ENCODE measurements at regions not wholly inside any gene's neighbourhood (a gene's known extent, or its start where the extent isn't known, plus 50 kb on each side); places are given as distances from the start of the nearest gene placed in this dataset.
"Not testable (repeated sequence)": the region's sequence is repeated elsewhere in the genome, so short reads cannot be mapped to it uniquely, and the experiment has no call there.

DNA sequence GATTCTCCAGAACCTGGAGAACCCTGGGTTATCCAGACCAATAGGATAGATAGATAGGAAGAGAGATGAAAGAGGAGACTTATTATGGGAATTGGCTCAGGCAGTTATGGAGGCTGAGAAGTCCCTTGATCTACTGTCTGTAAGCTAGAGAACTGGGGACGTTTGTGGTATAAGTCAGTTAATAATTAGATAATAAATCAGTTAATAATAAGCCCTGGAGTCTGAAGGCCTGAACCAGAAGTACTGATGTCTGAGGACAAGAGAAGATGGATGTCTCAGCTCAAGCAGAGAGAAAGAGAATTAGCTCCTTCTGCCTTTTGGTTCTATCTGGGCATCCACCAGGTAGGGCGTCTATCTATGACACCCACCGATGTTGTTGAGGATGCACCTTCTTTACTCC lies 72.9 kb upstream of the SLC22A23 start:
- Histone ChIP-seq H3K36me3 (replicated peaks; ENCODE audit: control insufficient read depth, insufficient read depth, low read length) (no peaks in the 10 kb centered on the region), H3K4me3 (ENCODE audit: insufficient read depth, low read depth, low read length) (no peak overlapping the region), H3K27me3 (ENCODE audit: control insufficient read depth, insufficient read depth, low read length) (peaks cover 2% of the 10 kb centered on the region; the same call in 1 of the 2 replicates)
- DNase-seq, result no peak

DNA sequence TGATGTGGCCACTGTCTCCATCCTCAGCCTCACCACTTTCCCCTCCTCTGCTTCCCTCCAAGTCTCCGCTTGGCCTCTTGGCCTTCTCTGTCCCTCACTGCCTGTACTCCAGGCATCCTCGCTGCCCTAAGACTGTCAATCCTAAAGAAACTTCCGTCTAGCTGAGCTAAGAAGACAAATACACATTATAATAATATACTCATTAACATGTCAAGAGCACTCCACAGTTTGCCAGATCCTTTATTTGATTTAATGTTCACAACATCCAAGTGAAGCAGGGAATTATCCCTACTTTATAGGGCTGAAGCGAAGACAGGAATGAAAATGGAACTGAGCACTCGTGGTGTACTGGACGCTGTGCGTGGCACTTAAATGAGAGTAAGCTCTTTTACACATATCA lies 72.4 kb upstream of the SLC22A23 start:
- DNase-seq, result no peak
- Histone ChIP-seq H3K4me3 (ENCODE audit: insufficient read depth, low read depth, low read length) (no peak overlapping the region), H3K36me3 (replicated peaks; ENCODE audit: control insufficient read depth, insufficient read depth, low read length) (no peaks in the 10 kb centered on the region), H3K27me3 (ENCODE audit: control insufficient read depth, insufficient read depth, low read length) (peaks cover 2% of the 10 kb centered on the region; the same call in 1 of the 2 replicates)

DNA sequence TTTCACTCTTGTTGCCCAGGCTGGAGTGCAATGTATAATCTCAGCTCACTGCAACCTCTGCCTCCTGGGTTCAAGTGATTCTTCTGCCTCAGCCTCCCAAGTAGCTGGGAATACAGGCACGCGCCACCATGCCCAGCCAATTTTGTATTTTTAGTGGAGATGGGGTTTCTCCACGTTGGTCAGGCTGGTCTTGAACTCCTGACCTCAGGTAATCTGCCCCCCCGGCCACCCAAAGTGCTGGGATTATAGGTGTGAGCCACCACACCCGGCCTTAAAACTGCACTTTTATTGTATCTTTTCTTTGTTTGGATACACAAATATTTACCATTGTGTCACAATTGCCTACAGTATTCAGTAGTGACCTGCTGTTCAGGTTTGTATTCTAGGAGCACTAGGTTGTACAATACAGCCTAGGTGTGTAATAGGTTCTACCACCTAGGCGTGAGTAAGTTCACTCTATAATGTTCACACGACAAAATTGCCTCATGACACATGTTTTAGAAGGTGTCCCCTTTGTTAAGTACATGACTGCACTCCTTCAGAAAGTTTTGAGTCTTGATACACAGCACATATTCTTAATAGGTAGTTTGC lies 71.3 kb upstream of the SLC22A23 start:
- H3K4me3 ChIP-seq (ENCODE audit: insufficient read depth, low read depth, low read length); H3K27me3 ChIP-seq (ENCODE audit: control insufficient read depth, insufficient read depth, low read length); H3K36me3 ChIP-seq (replicated peaks; ENCODE audit: control insufficient read depth, insufficient read depth, low read length); DNase-seq: not testable (repeated sequence)

GRCh38 chr6:3527651-3527977 lies 70.8 kb upstream of the SLC22A23 start:
- H3K36me3 ChIP-seq (replicated peaks; ENCODE audit: control insufficient read depth, insufficient read depth, low read length), result no peaks in the 10 kb centered on the region
- peaks cover 2% of the 10 kb centered on the region; the same call in 1 of the 2 replicates for H3K27me3 ChIP-seq (ENCODE audit: control insufficient read depth, insufficient read depth, low read length)
- no peak for DNase-seq
- H3K4me3 ChIP-seq (ENCODE audit: insufficient read depth, low read depth, low read length), result no peak overlapping the region

DNA sequence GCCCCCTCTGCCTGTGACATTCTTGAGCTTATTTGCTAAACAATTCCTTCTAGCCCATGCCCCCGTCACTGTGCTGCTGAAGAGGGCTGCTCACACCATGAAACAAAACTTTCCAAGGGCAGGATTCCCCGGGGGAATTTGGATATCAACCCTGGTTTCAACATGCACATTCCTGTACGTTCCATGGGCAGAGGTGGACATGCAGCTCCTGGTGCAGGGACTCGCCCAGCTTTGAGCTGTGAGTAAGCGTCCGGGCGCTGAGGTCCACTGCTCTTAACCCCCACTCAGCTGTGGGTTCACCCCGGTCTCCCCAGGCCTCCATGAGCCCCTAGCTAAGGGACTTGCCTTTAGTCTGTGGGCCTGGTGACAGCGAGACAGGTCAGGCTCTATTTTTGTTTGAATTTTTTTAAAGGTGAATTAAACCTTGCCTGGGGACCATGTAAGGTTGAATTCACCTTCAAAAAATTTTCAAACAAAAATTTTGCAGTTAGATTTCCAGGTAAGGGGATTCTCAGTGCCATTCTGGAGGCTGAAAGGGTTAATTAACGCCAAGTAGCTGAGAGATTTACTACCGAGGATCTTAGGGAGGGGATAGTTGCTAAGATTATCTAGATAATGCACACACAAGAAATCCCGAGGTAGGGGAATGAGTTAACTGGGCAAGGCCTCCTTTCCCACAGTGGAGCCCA lies 70.3 kb upstream of the SLC22A23 start:
- H3K27me3 ChIP-seq (ENCODE audit: control insufficient read depth, insufficient read depth, low read length), result peaks cover 2% of the 10 kb centered on the region; the same call in 1 of the 2 replicates
- DNase-seq, result no peak
- no peaks in the 10 kb centered on the region for H3K36me3 ChIP-seq (replicated peaks; ENCODE audit: control insufficient read depth, insufficient read depth, low read length)
- no peak overlapping the region for H3K4me3 ChIP-seq (ENCODE audit: insufficient read depth, low read depth, low read length)

GRCh38 chr6:3525915-3526314 lies 69.1 kb upstream of the SLC22A23 start:
- no peak overlapping the region for H3K4me3 ChIP-seq (ENCODE audit: insufficient read depth, low read depth, low read length)
- no peaks in the 10 kb centered on the region for H3K36me3 ChIP-seq (replicated peaks; ENCODE audit: control insufficient read depth, insufficient read depth, low read length)
- H3K27me3 ChIP-seq (ENCODE audit: control insufficient read depth, insufficient read depth, low read length), result no peaks in the 10 kb centered on the region
- DNase-seq, result no peak

DNA sequence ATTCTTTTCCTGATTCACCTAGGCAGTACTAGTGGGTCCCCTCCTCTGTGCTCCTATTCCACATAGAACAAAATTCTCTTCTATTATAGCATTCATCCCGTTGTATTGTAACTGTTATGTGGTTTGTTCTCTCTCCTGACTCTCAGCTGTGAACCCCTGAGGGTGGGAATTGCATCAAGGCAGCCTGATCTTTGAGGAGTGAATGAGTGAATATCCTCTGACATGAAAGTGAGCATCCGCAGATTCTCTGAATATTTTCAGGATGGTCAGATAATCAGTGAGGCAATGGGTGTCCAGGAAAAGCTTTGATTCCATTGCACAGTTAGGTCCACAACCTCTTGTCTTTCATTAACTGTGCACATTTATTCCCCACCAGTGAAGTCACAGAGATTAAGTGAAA lies 67.6 kb upstream of the SLC22A23 start:
- no peak overlapping the region for H3K4me3 ChIP-seq (ENCODE audit: insufficient read depth, low read depth, low read length)
- no peaks in the 10 kb centered on the region for H3K27me3 ChIP-seq (ENCODE audit: control insufficient read depth, insufficient read depth, low read length)
- H3K36me3 ChIP-seq (replicated peaks; ENCODE audit: control insufficient read depth, insufficient read depth, low read length), result no peaks in the 10 kb centered on the region
- DNase-seq, result no peak

DNA sequence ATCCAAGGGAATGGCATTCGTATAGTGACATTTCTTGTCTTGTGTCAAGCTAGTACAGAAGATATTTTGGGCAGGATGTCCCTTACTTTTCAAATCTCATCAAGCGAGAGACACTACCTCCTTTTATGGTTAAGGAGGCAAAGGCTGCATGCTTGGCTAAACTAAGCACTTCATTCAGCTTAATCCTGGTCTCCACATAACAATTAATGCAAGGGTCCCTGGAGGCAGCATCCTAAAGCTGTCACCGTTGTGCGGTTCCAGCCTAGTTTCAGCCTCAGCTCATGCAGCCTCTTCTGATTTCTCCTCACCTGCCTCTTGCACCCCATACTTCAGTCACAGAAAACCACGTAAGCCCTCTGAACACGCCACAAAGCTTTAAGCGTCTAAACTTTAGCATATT lies 67.1 kb upstream of the SLC22A23 start:
- Histone ChIP-seq H3K4me3 (ENCODE audit: insufficient read depth, low read depth, low read length) (no peak overlapping the region), H3K36me3 (replicated peaks; ENCODE audit: control insufficient read depth, insufficient read depth, low read length) (no peaks in the 10 kb centered on the region), H3K27me3 (ENCODE audit: control insufficient read depth, insufficient read depth, low read length) (0 out of 2 replicates have a peak, but pooled peaks cover 1% of the 10 kb centered on the region)
- DNase-seq, result no peak

DNA sequence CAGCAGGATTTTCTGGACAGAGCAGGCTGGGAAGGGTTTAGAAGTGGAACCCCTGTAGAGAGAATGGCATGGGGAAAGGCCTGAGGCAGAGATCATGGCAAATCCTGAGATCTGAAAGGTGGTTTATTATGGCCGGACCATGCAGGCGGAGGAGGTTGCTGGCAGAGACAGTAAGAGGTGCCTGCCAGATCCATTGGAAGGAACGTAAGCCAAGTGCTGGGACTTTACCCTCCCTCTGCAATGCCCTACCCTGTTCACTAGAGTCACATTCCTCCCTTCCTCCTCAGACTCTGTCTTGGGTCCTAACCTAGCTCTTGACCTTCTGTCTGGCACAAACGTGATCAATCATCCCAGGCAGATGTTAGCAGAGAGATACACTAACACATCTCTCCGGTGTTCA lies 66.4 kb upstream of the SLC22A23 start:
- DNase-seq, result no peak

GRCh38 chr6:3522561-3523260 lies 65.9 kb upstream of the SLC22A23 start:
- no peaks in the 10 kb centered on the region for H3K36me3 ChIP-seq (replicated peaks; ENCODE audit: control insufficient read depth, insufficient read depth, low read length)
- no peak overlapping the region for H3K4me3 ChIP-seq (ENCODE audit: insufficient read depth, low read depth, low read length)
- no peak for DNase-seq
- H3K27me3 ChIP-seq (ENCODE audit: control insufficient read depth, insufficient read depth, low read length), result peaks cover 1% of the 10 kb centered on the region; the same call in 1 of the 2 replicates

More for the DNA sequence above, 66.4 kb upstream of the SLC22A23 start:
- Histone ChIP-seq H3K27me3 (ENCODE audit: control insufficient read depth, insufficient read depth, low read length) (peaks cover 1% of the 10 kb centered on the region; the same call in 1 of the 2 replicates), H3K36me3 (replicated peaks; ENCODE audit: control insufficient read depth, insufficient read depth, low read length) (no peaks in the 10 kb centered on the region), H3K4me3 (ENCODE audit: insufficient read depth, low read depth, low read length) (no peak overlapping the region)

GRCh38 chr6:3520281-3521230 lies 63.7 kb upstream of the SLC22A23 start:
- DNase-seq, result no peak
- H3K36me3 ChIP-seq (replicated peaks; ENCODE audit: control insufficient read depth, insufficient read depth, low read length), result no peaks in the 10 kb centered on the region
- peaks cover 1% of the 10 kb centered on the region; the same call in 1 of the 2 replicates for H3K27me3 ChIP-seq (ENCODE audit: control insufficient read depth, insufficient read depth, low read length)
- H3K4me3 ChIP-seq (ENCODE audit: insufficient read depth, low read depth, low read length), result no peak overlapping the region

DNA sequence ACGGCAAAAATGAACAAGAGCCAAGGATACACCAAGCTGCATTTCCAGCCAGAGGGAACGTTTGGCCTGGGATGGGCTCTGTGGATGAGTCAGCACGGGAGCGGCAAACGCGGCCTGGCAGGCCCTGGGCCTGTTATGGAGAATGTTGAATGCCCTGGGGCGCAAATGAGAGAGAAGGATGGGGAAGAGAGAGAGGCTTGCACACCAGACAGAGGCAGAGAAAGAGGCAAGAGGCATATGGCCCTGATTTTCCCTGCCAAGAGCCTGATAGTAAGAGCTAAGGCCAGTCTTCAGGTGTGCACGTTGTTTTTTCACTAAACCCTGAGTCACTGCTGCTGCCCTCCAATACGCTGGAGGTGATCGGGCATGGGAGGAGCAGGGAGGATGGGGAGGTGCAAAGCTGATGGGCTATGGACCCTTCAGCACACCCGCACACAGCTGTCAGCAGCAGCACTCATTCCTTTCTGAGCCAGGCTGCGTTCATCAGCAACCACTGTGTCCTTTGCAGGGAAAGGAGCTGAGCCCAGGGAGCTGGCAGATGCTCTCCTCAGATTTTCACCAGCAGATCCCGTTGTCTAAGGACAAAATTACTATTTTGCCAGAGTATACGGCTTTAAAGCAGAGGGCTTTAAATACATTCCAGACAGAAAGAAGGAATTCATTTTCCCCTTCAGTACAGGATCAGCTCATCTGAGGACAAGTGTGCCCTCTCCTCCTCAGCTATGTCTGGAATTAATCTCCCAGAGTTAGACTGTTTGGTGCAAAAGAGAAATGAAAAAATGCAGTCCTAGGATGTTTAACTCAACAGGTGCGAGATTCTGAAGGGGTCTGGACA lies 61.7 kb upstream of the SLC22A23 start:
- no peaks in the 10 kb centered on the region for H3K36me3 ChIP-seq (replicated peaks; ENCODE audit: control insufficient read depth, insufficient read depth, low read length)
- H3K4me3 ChIP-seq (ENCODE audit: insufficient read depth, low read depth, low read length), result no peak overlapping the region
- H3K27me3 ChIP-seq (ENCODE audit: control insufficient read depth, insufficient read depth, low read length), result peaks cover 1% of the 10 kb centered on the region; the same call in 1 of the 2 replicates
- no peak for DNase-seq

GRCh38 chr6:3517350-3517749 lies 60.5 kb upstream of the SLC22A23 start:
- Histone ChIP-seq H3K4me3 (ENCODE audit: insufficient read depth, low read depth, low read length) (no peak overlapping the region), H3K27me3 (ENCODE audit: control insufficient read depth, insufficient read depth, low read length) (peaks cover 1% of the 10 kb centered on the region; the same call in 1 of the 2 replicates), H3K36me3 (replicated peaks; ENCODE audit: control insufficient read depth, insufficient read depth, low read length) (no peaks in the 10 kb centered on the region)
- no peak for DNase-seq

All from H7 (cell line).